Fibroblast of mammary gland (primary cell): ENCODE measurements at regions not wholly inside any gene's neighbourhood (a gene's known extent, or its start where the extent isn't known, plus 50 kb on each side); places are given as distances from the start of the nearest gene placed in this dataset.

ENCODE experiments used
- DNase-seq: peaks from one replicate; pipeline ENCODE4 v3.0.0-alpha.2; 2010; ENCODE audit warnings: low read depth
- H3K4me3 ChIP-seq: 2 replicates; pipeline ENCODE4 v1.5.1; 2011; ENCODE audit warnings: low read depth, mild to moderate bottlenecking, low read length, moderate library complexity; ENCODE audit not compliant: control insufficient read depth
- CTCF ChIP-seq: conservative IDR thresholded peaks from 2 replicates; pipeline ENCODE4 v1.5.1; 2011; ENCODE audit warnings: low read depth, low read length, inconsistent platforms; ENCODE audit not compliant: control insufficient read depth, insufficient read depth

GRCh38 chr1:240709676-240710075, 97.7 kb upstream of the GREM2 start:
- no peak for DNase-seq
- no peak overlapping the region for H3K4me3 ChIP-seq
- no peak for TF ChIP-seq CTCF

- H3K4me3 ChIP-seq = no peak overlapping the region
- DNase-seq = peak; percentile 77
- TF ChIP-seq CTCF = no peak
Measured at GRCh38 chr1:240706150-240706935, 94.4 kb upstream of the GREM2 start.

- no peak overlapping the region for H3K4me3 ChIP-seq
- TF ChIP-seq CTCF = no peak
- peak; percentile 80 for DNase-seq
Measured at GRCh38 chr1:240705579-240705978, 93.6 kb upstream of the GREM2 start.

GRCh38 chr1:240701412-240701811, 89.5 kb upstream of the GREM2 start:
- H3K4me3 ChIP-seq = no peak overlapping the region
- peak; percentile 85 for DNase-seq
- no peak for TF ChIP-seq CTCF

GRCh38 chr1:240695416-240695815, 83.5 kb upstream of the GREM2 start:
- no peak for TF ChIP-seq CTCF
- H3K4me3 ChIP-seq = no peak overlapping the region
- no peak for DNase-seq

GRCh38 chr1:240693844-240694243, 81.9 kb upstream of the GREM2 start:
- no peak for DNase-seq
- no peak overlapping the region for H3K4me3 ChIP-seq
- TF ChIP-seq CTCF = no peak

- H3K4me3 ChIP-seq = no peak overlapping the region
- TF ChIP-seq CTCF = no peak
- no peak for DNase-seq
Measured at GRCh38 chr1:240693036-240693435, 81.1 kb upstream of the GREM2 start.
